Neuron (in vitro differentiated cells): ENCODE measurements at regions not wholly inside any gene's neighbourhood (a gene's known extent, or its start where the extent isn't known, plus 50 kb on each side); places are given as distances from the start of the nearest gene placed in this dataset.

Source experiments
- H2AFZ ChIP-seq: one replicate; pipeline ENCODE4 v1.6.1; 2013; ENCODE audit warnings: low read depth, mild to moderate bottlenecking, inconsistent platforms, low read length, moderate library complexity
- H3K27me3 ChIP-seq: one replicate; pipeline ENCODE4 v1.6.1; 2013; ENCODE audit warnings: low read length; ENCODE audit not compliant: insufficient read depth
- H3K36me3 ChIP-seq: one replicate; pipeline ENCODE4 v1.6.1; 2013; ENCODE audit warnings: low read length; ENCODE audit not compliant: insufficient read depth
- H3K4me1 ChIP-seq: one replicate; pipeline ENCODE4 v1.6.1; 2013; ENCODE audit warnings: low read length; ENCODE audit not compliant: insufficient read depth
- H3K4me3 ChIP-seq: 2 replicates; pipeline ENCODE4 v1.5.1; 2013; ENCODE audit warnings: mild to moderate bottlenecking, low read length, moderate library complexity
- H3K9me3 ChIP-seq: one replicate; pipeline ENCODE4 v1.6.1; 2013; ENCODE audit warnings: low read length

DNA sequence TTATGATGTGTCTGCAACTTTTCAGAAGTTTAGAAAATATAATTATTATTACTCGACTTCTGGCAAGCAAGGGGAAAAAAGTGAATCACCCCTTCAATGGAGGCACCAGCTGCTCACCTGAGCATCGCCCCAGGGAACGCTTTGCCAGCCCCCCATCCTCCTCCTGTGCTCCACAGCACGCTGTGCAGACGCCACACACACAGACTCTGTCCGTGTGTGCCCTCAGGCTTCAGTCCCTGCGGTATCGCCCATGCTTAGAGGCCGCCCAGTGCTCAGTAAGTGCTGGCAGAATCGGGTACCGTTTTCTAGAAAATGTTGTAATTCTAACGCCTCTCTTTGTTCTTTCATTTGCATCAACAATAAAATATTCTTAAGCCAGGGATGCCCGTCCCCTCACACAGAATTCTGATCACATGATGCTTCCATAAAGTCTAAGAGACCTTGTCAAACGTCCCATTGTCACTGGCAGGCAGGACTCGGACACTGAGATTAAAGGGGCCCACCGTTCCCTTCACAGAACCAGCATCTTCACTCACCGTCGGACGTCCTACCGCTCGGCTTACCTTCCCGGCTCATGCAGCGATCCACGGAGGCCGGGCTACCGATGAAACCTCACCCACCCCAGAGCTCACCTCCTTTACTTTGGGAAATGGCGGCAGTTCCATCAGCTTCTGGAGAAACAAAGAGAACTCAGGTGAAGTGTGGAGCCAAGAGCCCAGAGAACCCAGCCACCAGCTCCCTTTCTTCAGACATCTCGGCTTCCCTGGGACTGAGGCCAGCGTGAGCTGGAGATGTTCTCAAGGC is 105.5 kb downstream of the DLL1 start:
- no peak overlapping the region for H3K4me3 ChIP-seq
- no peaks in the 10 kb centered on the region for H3K36me3 ChIP-seq
- no peak overlapping the region for H2AFZ ChIP-seq
- no peaks in the 10 kb centered on the region for H3K4me1 ChIP-seq
- H3K9me3 ChIP-seq: peaks cover 2% of the 10 kb centered on the region
- H3K27me3 ChIP-seq: no peaks in the 10 kb centered on the region

DNA sequence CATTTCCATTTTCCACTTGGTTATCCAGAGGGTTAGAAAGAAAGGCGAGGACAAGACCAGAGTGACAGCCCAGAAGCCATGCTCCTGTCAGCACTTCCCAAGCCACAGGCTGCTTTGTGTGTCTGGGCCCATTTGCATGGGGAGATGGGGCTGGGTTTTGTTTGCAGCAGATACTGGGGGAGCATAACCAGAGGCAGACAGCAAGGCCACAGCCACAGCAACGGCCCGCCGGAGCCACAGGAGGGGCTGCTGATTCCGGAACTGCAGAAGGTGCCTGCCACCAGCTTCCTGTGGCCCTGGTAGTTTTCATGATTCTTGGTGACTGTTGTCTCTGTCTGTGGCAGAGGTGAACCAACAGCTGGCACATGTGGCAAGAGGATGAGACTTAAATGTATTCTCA is 106.6 kb downstream of the DLL1 start:
- Histone ChIP-seq H3K27me3 (no peaks in the 10 kb centered on the region), H3K4me3 (no peak overlapping the region), H2AFZ (no peak overlapping the region), H3K4me1 (no peaks in the 10 kb centered on the region), H3K36me3 (no peaks in the 10 kb centered on the region), H3K9me3 (peaks cover 2% of the 10 kb centered on the region)

DNA sequence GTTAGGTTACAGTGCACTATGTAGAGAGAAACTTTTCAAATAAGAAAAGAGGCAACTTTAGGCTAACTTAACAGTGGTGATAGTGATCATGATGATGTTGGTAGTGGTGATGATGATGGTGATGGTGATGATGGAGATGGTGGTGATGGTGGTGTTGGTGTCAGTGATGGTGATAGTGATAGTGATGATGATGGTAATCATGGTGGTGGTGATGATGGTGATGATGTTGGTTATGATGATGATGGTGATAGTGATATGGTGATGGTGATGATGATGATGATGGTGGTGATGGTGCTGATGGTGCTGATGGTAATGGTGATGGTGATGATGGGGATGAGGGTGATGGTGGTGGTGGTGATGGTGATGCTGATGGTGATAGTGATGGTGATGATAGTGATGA is 107.4 kb downstream of the DLL1 start:
- Histone ChIP-seq H2AFZ (no peak overlapping the region), H3K36me3 (no peaks in the 10 kb centered on the region), H3K27me3 (no peaks in the 10 kb centered on the region), H3K4me1 (no peaks in the 10 kb centered on the region), H3K4me3 (no peak overlapping the region), H3K9me3 (peaks cover 2% of the 10 kb centered on the region)

DNA sequence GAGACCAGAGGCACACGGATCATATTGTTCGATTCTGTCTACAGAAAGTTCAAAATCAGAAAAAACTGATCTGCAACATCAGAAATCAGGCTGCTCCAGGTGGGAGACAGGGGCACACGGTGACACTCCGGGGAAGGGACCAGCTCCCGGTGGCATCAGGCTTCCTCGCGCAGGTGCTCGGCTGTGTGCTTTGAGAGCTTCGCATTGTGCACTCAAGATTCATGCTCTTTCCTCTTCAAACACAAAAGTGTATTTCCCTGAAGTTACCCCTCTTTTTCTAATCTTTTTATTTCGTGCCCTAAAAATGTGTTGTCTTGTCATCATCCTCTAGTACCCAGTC is 108.1 kb downstream of the DLL1 start:
- Histone ChIP-seq H3K27me3 (no peaks in the 10 kb centered on the region), H2AFZ (no peak overlapping the region), H3K4me3 (no peak overlapping the region), H3K9me3 (peaks cover 2% of the 10 kb centered on the region), H3K36me3 (no peaks in the 10 kb centered on the region), H3K4me1 (no peaks in the 10 kb centered on the region)

DNA sequence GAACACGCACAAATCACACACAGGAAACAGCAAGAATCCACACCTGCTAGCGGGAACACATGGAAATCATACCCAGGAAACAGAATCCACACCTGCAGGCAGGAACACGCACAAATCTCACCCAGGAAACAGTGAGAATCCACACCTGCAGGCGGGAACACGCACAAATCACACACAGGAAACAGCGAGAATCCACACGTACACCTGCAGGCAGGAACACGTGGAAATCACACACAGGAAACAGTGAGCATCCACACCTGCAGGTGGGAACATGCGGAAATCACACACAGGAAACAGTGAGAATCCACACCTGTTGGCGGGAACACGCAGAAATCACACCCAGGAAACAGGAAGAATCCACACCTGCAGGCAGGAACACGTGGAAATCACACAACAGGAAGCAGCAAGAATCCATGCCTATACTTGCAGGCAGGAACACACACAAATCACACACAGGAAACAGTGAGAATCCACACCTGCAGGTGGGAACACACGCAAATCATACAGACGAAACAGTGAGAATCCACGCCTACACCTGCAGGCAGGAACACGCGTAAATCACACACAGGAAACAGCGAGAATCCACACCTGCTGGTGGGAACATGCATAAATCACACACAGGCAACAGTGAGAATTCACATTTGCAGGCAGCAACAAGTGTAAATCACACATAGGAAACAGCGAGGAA is 108.6 kb downstream of the DLL1 start:
- H3K9me3 ChIP-seq: peaks cover 2% of the 10 kb centered on the region
- no peak overlapping the region for H3K4me3 ChIP-seq
- H3K27me3 ChIP-seq: no peaks in the 10 kb centered on the region
- no peaks in the 10 kb centered on the region for H3K36me3 ChIP-seq
- H3K4me1 ChIP-seq: no peaks in the 10 kb centered on the region
- no peak overlapping the region for H2AFZ ChIP-seq

DNA sequence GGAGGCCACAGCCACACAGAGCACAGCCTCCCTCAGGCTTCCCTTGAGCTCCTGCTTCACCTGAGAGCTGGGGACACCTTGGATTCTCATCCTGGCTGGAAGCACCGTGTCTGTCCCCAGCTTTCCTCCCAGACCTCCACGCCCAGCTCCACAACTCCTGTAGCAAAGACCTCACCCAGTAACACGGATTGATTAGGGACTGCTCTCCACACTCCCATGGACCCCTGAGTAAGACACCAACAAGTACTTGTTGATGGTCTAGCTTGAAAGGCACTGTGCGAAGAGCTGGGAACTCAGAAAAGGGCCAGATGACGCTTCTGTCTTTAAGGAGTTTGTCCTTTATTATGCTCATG is 109.6 kb downstream of the DLL1 start:
- Histone ChIP-seq H3K27me3 (no peaks in the 10 kb centered on the region), H3K4me3 (no peak overlapping the region), H3K4me1 (no peaks in the 10 kb centered on the region), H3K9me3 (peaks cover 2% of the 10 kb centered on the region), H3K36me3 (no peaks in the 10 kb centered on the region), H2AFZ (no peak overlapping the region)

DNA sequence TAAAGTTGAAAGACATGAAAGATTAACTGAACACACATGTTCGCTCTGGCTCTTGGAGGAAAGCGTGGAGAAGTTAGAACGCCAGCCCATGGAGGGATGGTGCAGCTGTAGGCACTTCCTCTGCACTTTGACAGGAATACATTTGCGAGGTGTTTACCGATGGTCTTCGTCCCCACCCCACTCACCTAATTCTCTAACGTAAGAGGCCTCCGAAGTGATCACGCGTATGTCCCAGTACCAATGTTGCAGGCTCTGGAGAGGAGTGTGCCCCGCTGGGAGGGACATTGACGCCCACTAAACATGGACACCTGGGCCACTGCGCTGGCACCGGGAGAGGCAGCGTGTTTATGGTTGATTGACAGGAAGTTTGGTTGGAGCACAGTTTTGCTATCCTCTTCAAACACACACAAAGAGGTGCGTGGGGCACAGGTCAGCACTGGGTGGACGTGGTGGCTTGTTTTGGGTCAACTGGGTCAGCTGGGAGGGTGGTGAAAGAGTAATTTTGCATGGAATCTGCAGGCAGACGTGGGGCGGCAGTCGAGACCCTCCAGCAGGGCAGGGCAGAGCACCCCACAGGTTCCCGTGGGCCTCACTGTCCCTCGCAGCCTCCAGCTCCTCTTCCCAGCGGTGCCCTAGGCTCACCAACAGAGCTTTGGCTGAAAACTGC is 110.1 kb downstream of the DLL1 start:
- H3K4me1 ChIP-seq: no peaks in the 10 kb centered on the region
- no peaks in the 10 kb centered on the region for H3K36me3 ChIP-seq
- H2AFZ ChIP-seq: no peak overlapping the region
- H3K4me3 ChIP-seq: no peak overlapping the region
- peaks cover 2% of the 10 kb centered on the region for H3K9me3 ChIP-seq
- no peaks in the 10 kb centered on the region for H3K27me3 ChIP-seq

GRCh38 chr6:170179616-170180324 is 111.1 kb downstream of the DLL1 start:
- no peaks in the 10 kb centered on the region for H3K36me3 ChIP-seq
- H3K4me3 ChIP-seq: no peak overlapping the region
- H3K9me3 ChIP-seq: no peaks in the 10 kb centered on the region
- H2AFZ ChIP-seq: no peak overlapping the region
- H3K4me1 ChIP-seq: no peaks in the 10 kb centered on the region
- H3K27me3 ChIP-seq: no peaks in the 10 kb centered on the region

- Histone ChIP-seq H2AFZ (no peak overlapping the region), H3K4me1 (no peaks in the 10 kb centered on the region), H3K4me3 (no peak overlapping the region), H3K9me3 (no peaks in the 10 kb centered on the region), H3K27me3 (no peaks in the 10 kb centered on the region), H3K36me3 (no peaks in the 10 kb centered on the region)
Observed at GRCh38 chr6:170178561-170179477, 112.1 kb downstream of the DLL1 start.

- Histone ChIP-seq H3K4me3 (no peak overlapping the region), H2AFZ (no peak overlapping the region), H3K36me3 (no peaks in the 10 kb centered on the region), H3K27me3 (no peaks in the 10 kb centered on the region), H3K4me1 (peaks cover 2% of the 10 kb centered on the region), H3K9me3 (no peaks in the 10 kb centered on the region)
Observed at GRCh38 chr6:170177772-170178560, 112.9 kb downstream of the DLL1 start.

DNA sequence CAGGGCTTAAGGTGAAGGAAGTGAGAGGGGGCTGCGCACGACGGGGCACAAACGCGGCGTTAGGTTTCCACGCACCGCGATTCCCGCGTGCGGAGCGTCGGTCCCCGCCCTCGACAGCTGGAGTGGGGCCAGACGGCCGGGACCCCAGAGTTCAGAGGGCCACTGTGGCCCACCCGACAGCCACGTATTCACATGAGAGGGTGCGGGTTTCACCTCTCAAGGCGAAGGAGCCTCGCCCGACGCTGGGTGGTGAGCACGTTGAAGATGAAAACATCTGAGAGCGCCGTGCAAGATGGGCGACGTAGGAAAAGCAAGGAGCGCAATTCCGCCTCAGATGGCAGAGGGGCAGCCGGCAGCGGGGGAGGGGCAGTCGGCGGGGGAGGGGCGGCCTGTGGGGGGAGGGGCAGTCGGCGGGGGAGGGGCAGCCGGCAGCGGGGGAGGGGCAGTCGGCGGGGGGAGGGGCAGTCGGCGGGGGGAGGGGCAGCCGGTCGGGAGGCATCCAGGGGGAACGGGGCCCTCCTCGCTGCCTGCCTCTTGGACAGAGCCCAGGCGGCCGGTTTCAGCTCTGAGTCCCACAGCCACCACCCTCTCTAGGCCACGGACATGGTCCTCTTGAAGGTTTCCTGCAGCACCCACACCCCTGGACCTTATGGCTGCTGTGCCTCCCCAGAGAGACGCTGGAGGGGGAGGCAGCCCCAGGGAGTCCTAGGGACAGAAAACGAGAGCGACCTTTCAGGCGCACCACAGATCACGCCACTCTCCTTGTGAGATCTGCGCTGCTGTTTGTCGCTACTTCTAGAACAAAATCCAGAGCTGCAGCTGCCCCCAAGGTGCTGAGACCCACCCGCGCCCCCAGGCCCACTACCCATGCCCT is 113.7 kb downstream of the DLL1 start:
- H3K36me3 ChIP-seq: no peaks in the 10 kb centered on the region
- no peaks in the 10 kb centered on the region for H3K9me3 ChIP-seq
- H3K4me3 ChIP-seq: no peak overlapping the region
- no peak overlapping the region for H2AFZ ChIP-seq
- no peaks in the 10 kb centered on the region for H3K27me3 ChIP-seq
- peaks cover 2% of the 10 kb centered on the region for H3K4me1 ChIP-seq
